Head of caudate nucleus (tissue), 42 donors: ENCODE measurements at regions not wholly inside any gene's neighbourhood (a gene's known extent, or its start where the extent isn't known, plus 50 kb on each side); places are given as distances from the start of the nearest gene placed in this dataset.

Experiments used
- DNase-seq, 42 donors: peaks; one replicate each; pipeline versions ENCODE4 v3.0.0 to v3.0.0-alpha.2; 2020 to 2021; ENCODE audit warnings: mixed read lengths in 7 of 42
- intact Hi-C: fragments of 100-400 bp; cut with DNase I; formaldehyde crosslinking; loops from one replicate; pipeline ENCODE4 v1.15.0; 2022

- DNase-seq: no peak
- intact Hi-C loops: no loop called here
Measured at GRCh38 chr6:147744012-147744411, 235.5 kb downstream of the SAMD5 start.

GRCh38 chr6:147749331-147749730, 240.8 kb downstream of the SAMD5 start:
- intact Hi-C loops: no loop called here
- no peak for DNase-seq

- intact Hi-C loops: no loop called here
- DNase-seq: no peak
Measured at GRCh38 chr6:147750413-147750812, 241.9 kb downstream of the SAMD5 start.

- DNase-seq: no peak
- intact Hi-C loops: no loop called here
Measured at GRCh38 chr6:147751232-147751631, 242.7 kb downstream of the SAMD5 start.

GRCh38 chr6:147752689-147753403, 244.4 kb downstream of the SAMD5 start:
- no peak for DNase-seq
- intact Hi-C loops: no loop called here

GRCh38 chr6:147755999-147756398, 247.5 kb downstream of the SAMD5 start:
- intact Hi-C loops: no loop called here

GRCh38 chr6:147756891-147757290, 248.4 kb downstream of the SAMD5 start:
- intact Hi-C loops: no loop called here
- no peak for DNase-seq

More at GRCh38 chr6:147755999-147756398, 247.5 kb downstream of the SAMD5 start:
- no peak for DNase-seq

GRCh38 chr6:147757291-147757690, 248.8 kb downstream of the SAMD5 start:
- no peak for DNase-seq

GRCh38 chr6:147758303-147758702, 249.8 kb downstream of the SAMD5 start:
- intact Hi-C loops: no loop called here

More at GRCh38 chr6:147757291-147757690, 248.8 kb downstream of the SAMD5 start:
- intact Hi-C loops: no loop called here

GRCh38 chr6:147759093-147759492, 250.6 kb downstream of the SAMD5 start:
- no peak for DNase-seq
- intact Hi-C loops: no loop called here

More at GRCh38 chr6:147758303-147758702, 249.8 kb downstream of the SAMD5 start:
- no peak for DNase-seq

GRCh38 chr6:147759536-147759935, 251.0 kb downstream of the SAMD5 start:
- intact Hi-C loops: no loop called here
- no peak for DNase-seq

GRCh38 chr6:147765541-147765940, 257.1 kb downstream of the SAMD5 start:
- intact Hi-C loops: no loop called here
- DNase-seq: no peak

GRCh38 chr6:147768969-147769368, 260.5 kb downstream of the SAMD5 start:
- no peak for DNase-seq
- intact Hi-C loops: no loop called here

DNA sequence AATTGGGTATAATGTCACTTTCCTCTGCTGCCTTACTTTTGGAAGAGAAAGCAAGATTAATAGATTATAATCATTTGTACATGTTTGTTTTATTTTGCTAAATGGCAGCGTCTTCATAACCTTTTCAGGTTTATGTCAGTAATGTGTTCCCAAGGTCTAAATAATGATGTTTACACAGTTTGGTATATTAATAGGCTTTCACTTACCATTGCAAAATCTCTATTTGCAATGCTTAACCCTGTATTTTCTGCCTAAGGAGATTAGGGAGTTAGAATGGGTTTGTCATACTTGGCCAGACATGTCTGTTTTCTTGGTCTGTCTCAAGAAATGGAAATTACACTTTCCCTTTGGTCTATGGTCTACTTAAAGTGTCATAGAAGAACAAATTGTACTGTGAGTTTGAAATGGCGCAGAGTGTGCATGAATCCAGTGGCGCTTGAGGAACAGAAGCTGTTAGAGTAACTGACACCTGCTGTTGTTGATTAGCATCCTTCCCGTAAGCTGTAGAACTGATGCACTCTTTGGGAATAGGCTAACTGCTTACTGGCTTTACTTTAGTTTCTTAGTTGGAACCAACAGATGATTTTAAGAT, 261.1 kb downstream of the SAMD5 start:
- intact Hi-C loops: no loop called here
- no peak for DNase-seq

GRCh38 chr6:147770221-147770620, 261.7 kb downstream of the SAMD5 start:
- DNase-seq: no peak
- intact Hi-C loops: no loop called here

- DNase-seq: no peak
- intact Hi-C loops: no loop called here
Measured at GRCh38 chr6:147772724-147773123, 264.2 kb downstream of the SAMD5 start.

DNA sequence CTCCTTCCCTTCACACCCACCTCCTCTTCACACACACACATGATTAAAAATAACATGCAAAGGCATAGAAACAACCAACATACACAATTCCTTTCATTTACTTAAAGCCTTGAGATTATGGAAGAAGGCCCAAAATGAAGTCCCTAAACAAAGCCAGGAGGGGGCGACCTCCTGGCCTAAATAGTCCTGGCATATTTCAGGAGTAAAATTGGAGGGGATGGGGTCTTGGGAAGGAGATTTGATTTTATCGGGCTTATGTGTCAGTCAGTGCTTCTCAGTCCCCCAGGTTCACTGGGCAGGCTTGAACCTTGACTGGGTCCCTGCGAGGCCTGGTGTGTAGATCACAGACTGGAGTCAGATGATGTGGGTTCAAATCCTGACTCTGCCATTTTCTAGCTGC, 266.4 kb downstream of the SAMD5 start:
- intact Hi-C loops: no loop called here
- no peak for DNase-seq

DNA sequence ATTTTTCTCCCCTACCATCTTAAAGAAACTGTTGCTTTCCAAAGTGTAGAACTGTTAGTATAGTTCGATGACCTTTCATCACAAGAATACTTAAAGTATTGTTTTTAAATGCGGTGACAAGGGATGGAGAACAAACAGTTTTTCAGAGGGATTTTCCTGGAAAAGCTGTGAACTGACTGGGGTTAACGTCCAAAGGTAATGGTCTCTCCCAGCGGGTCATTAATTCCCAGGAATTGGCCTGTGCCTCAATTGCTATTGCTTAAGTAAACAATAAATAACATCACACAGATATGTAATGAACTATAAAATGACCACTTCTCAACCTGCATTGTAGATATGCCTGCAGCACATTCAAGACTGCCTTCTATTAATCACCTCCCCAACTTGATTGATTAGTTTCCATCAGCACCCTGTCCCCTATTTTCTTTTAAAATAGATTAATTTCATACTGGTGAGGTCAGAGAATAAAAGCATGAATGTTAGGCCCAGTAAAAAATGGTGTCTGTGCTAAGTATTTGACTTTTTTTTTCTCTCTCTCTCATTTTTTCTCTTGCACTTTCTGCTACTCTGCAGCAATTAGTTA, 268.2 kb downstream of the SAMD5 start:
- intact Hi-C loops: no loop called here
- no peak for DNase-seq

DNA sequence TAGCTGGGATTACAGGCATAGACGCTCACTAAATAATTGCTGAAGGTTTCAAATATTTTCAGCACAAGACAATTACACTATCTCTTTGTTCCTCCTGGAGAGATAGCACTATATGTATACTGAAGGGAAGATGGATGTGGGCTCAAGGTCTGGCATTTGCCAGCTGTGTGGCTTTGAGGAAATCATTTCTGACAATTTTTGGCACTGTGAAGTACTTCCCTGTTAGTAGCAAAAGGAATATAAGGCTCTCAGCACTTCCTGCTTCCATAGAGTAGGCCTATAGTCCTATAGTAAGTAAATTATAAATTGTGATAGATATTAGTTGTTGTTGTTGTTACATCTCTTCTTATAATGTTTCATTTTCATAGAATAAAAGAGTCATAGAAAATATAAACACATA, 271.1 kb downstream of the SAMD5 start:
- DNase-seq: no peak
- intact Hi-C loops: no loop called here

- intact Hi-C loops: no loop called here
- DNase-seq: no peak
Measured at GRCh38 chr6:147782302-147782701, 273.8 kb downstream of the SAMD5 start.

DNA sequence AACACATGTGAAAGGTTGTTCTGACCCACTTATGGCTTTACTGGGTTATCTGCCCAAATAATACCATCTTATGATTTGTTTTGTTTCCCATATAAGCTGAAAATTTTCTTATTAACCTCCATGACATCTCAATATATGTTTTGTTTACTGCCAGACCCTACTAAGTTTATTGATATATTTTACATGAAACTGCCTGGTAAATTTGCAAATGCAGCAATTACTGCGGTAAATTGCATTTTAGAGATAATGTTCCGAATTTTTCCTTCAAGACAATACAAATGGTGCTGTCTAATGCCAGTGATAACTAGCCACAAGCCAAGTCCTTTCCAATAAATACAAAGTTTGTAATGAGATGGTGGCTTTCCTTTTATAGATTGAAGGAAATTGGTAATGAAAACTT, 275.9 kb downstream of the SAMD5 start:
- no peak for DNase-seq
- intact Hi-C loops: no loop called here
